ENCODE measurements at regions not wholly inside any gene's neighbourhood (a gene's known extent, or its start where the extent isn't known, plus 50 kb on each side); places are given as distances from the start of the nearest gene placed in this dataset.
A peak's percentile ranks its signal among the peaks of the same experiment; 100 is the strongest.
"Not testable (repeated sequence)": the region's sequence is repeated elsewhere in the genome, so short reads cannot be mapped to it uniquely, and the experiment has no call there.

DNA sequence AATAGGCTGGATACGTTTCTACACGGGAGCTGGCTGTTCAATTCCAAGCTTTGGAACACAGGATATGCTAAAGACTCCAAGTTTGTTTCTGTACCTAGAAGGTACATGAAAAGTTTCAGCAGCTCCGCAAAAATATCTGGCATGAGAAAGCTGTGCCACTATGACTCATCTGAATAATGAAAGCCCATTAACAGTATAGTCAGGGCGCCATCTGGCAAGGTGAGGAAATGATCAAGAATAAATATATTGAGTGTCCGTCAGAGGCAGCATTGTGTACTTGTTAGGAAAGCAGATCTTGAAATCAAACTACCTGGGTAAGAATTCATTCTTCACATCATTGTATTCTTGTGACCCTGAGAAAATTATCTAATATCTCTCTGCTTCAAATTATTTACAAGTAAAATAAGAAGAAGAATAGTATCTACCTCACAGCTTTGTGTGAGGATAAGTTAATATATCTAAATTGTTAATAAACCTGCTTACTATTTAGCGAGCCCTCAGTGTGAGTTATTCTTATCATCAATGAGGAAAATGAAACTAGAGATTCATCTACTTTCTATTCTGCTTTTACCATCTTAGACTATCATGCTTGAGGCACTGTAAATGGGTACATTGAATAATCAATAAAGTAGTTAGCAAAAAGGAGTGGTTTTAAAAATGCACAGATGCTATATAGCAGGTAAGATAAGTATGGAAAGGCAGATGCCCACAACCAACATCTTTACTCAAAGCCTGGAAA, 53.5 kb downstream of the FSCB start:
- DNase-seq, result peak; percentile 90

DNA sequence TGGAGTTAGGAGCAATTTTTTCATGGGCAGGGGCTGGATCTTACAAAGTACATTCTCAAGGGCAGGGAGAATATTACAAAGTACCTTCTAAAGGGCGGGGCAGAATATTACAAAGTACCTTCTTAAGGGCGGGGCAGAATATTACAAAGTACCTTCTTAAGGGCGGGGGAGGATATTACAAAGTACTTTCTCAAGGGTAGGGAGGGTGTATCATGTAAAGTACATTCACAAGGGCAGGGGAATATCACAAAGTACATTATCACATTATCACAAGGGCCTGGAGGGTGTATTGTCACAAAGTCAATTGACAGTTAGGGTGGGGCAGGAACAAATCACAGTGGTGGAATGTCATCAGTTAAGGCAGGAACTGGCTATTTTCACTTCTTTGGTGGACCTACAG, 56.9 kb downstream of the FSCB start:
- DNase-seq, result not testable (repeated sequence)

DNA sequence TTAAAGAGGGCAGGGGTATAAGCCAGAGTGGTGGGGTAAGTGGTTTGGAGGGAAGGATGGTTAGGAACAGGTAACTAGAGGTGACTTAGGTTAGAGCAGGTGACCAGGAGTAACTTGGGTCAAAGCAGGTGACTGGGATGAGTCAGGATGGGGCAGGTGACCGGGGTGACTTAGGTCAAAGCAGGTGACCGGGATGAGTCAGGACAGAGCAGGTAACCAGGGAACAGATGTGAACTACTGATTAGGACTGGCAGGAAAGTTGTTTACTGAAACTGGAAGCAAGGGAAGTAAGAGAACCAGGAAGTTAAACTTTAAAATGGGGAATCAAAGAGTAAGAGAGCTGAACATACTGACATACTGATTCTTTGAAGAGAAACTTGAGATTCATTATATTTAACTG, 57.4 kb downstream of the FSCB start:
- DNase-seq, result no peak

DNA sequence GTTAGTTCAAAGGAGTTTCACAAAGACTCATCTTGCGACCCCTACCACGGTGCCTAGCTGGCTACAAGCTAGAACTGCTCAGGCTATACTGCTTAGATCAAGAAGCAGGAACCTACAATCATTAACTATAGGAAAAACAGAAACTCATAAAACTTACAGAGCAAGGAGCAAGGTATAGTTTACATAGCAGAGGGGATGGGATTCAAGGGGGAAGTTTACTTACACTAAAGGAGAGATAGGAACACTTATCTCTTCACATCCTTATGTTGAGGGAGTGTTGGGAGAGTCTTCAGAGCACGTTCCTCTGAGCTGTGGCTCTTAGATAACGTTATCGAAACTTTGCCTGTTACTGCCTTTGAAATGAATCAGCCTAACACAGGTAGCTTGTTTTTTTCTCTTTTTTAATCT, 58.1 kb downstream of the FSCB start:
- no peak for DNase-seq

DNA sequence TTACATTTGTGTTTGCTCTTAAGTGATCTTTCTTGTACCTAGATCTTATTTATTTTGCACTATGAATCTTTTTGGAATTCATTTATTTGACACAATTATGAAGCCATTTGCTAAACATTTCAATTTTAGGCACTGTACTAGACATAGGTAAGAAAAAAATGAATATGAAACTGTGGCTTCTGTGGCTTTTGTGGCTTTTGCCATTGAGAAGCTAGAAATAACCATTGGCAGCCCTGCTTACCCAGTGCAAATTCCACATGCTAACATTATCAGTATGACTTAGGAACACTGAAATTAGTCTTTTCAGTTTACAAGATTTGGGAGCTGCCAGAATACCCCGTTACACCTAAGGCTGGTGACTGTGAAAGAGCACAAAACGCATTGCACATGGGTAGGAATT, 60.1 kb downstream of the FSCB start:
- no peak for DNase-seq

DNA sequence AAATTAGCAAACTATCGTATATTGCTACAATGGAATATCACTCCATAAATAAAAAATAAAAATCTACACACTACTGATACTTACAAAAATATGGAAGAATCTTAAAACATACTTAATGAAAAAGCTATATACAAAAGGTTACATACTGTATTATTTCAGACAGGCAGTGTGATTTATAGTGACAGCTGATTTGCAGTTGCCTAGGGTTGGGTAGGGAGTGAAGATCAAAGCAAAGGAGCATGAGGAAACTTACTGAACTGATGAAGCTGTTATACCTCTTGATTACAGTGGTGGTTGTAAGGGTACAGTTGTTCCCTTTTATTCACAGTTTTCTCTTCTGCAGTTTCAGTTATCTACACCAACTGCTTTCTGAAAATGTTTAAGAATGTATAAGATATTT, 62.6 kb downstream of the FSCB start:
- no peak for DNase-seq

DNA sequence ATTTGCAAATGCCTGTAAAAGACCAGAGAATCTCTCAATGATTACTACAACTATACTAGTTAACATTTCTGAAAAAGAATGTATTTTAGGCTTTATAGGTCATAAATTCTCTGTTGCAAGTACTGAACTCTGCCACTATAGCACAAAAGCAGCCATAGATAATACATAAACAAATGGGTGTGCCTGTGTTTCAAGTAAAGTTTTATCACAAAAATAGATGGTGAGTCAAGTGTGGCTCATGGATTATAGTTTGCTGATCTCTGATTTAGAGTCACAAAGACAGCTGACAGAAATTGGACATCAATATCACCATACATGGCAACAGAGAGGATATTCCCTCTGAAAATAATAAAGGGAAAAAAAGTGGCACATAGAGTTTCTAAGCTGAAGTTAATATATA, 68.1 kb downstream of the FSCB start:
- no peak for DNase-seq

DNA sequence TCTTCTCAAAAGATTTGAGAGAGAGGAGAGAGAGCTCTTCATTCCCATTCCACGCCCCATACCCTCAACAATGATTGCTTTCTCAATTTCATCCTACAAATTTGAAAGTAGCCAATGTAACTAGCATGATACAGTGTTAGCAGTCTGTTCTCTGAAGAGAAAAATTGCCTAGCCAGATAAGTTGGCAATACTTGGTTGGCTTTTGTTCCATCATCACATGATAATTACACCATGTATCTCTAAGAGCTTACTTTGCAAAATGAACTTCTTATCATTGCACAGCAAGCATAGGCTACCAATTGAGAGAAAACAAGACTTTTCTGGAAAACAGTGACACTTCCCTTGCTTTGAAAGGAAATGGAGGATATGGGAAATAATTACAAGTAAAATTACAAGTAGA, 68.9 kb downstream of the FSCB start:
- no peak for DNase-seq

DNA sequence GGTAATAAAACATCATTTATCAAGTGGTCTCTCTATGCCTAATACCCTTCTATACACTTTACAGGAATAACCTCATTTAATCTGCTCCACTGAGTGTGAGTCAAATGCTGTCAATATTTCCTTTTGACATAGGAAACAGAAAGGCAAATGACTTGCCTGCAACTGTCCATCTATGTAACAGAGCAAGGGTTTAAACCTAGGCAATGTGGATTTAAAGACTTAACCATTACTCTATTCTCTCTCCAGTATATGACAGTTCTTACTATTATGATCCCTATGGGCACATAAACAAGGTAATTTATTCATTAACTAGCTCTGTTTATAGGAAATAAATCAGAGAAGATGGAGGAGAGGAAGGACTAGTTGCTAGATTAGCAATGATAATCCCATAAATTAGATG, 70.6 kb downstream of the FSCB start:
- DNase-seq, result no peak

DNA sequence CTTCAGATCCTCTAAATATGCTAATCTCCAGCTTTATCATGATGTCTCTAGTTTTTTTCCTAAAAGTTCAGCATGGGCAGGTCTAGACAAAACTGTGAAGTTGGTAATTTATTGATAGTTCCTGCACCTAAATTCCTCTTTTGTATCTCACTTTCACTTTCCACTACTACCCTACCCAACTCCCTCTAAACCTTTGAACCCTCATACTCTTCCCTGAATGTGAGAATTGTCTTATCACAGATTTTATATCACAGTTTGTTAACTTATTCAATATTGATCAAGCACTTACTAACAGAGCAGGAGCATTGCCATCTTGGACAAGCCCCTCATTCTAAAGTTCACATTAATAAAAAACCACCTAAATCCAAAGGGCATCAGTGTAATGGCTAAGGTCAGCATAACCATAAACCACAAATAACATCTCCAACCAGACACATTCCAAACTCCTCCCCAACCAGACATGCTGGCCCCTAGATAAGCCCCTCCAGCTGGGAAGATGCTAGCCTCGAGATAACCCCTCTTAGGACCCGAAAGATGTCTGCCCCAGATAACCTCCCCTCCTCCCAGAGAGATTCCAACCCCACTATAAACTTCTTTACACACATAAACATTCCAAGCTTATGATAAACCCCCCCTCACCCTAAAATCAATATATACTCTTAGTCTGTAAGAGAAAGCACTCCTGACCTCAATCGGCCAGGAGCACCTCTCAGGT, 78.7 kb downstream of the FSCB start:
- no peak for DNase-seq

DNA sequence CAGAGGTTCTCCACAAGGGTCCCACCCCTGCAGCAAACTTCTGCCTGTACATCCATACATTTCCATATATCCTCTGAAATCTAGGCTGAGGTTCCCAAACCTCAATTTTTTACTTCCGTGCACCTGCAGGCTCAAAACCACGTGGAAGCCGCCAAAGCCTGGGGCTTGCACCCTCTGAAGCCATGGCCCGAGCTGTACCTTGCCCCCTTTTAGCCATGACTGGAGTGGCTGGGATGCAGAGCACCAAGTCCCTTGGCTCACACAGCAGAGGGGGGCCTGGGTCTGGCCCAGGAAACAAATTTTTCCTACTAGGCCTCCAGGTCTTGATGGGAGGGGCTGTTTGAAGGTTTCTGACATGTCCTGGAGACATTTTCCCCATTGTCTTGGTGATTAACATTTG, 84.4 kb downstream of the FSCB start:
- DNase-seq, result no peak

DNA sequence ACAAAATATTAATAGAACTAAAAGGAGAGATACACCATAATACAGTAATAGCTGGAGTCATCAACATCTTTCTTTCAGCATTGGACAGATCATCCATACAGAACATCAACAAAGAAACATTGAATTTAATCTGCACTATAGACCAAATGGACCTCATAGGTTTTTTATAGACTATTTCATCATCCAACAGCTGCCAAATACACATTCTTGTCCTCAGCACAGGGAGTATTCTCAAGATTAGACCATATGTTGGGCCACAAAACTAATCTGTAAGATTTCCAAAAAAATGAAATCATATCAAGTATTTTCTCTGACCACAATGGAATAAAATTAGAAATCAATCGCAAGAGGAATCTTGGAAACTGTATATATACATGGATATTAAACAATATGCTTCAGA, 86.9 kb downstream of the FSCB start:
- DNase-seq, result no peak

DNA sequence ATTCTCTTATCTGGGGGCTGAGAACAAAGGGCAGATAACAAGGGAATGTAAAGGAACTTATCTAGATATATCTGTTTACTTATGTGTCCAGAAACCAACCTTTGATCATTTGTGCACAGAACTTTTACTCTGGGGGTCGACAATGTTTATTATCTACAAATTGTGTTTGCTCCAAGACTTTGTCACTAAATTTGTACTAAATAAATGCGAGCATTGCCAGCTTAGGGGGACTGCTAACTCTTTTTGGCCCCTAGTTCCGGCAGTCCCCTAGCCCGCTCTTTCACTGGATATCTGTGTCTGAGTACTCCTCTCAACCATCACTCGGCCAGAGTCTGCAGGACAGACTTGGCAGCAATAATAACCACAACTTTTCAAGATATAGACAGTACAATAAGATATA, 88.2 kb downstream of the FSCB start:
- no peak for DNase-seq

DNA sequence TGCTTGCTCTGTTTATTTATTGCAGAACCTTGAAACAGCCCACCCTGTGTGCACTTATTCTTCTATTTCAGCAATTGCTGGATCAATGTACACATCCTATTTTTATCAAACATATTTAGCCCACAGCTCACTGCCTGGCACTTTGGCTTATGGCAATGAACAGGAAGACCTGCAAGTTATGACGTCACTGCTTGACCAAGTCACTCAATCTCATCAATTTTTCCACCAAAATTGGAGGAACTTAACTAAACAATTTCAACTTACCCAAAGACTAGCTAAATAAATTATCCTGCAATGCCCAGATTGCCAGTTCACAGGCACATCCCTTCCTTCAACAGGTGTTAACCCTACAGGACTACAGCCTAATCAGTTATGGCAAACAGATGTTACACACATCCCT, 89.3 kb downstream of the FSCB start:
- no peak for DNase-seq

DNA sequence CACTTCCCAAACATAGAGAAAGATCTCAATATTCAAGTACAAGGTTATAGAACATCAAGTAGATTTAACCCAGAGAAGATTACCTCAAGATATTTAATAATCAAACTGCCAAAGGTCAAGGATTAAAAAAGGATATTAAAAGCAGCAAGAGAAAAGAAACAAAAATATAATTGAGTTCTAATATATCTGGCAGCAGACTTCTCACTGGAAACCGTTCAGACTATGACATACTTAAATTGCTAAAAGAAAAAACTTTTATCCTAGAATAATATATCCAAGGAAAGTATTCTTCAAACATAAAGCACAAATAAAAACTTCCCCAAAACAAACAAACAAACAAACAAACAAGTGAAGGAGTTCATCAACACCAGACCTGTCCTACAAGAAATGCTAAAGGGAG, 92.4 kb downstream of the FSCB start:
- DNase-seq, result no peak

DNA sequence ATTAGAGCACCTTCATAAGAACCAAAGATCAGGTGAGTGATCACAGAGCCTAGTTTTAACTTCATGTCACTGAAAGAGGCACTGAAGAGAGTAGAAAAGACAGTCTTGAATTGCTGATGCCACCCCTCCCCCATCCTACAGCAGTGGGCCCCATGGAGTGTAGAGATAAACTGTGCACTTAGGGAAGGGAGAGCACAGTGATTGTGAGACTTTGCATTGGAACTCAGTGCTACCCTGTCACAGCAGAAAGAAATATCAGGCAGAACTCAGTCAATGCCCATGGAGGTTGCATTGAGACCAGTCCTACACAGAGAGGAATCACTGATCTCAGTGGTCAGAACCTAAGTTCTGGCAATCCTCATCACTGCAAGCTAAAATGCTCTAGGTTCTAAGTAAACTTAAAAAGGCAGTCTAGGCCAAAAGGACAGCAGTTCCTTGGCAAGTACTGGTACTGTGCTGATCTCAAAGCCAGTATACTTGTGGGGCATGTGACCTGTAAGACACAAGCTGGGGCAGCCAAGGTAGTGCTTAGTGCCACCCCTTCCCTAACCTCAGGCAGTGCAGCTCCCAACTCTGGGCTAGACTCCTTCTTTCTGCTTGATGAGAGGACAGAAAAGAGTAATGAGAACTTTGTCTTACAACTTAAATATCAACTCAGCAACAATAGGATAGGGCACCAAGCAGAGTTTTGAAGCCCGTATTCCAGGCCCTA, 94.1 kb downstream of the FSCB start:
- no peak for DNase-seq

DNA sequence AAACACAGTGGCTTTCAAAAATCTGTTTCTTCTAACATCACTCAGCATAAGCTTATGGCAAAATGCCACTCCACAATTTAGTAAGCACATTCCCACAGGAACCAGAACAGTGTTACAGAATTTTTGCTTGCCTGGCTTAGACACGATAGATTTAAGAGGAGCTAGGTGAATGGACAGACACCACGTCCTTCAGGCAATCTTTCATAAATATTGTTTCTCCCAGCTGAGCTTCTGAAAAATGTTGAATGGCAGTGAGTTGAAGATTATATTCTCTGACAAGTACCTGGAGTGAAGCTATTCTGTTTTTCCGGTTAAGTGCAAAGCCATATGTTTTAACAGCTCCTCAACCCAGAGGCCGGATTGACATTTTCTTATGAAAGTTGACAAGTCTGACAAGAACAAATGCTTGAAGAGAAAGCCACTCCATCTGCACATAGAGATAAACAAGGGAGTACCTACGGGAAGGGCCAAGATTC, 102.0 kb downstream of the FSCB start:
- no peak for DNase-seq

DNA sequence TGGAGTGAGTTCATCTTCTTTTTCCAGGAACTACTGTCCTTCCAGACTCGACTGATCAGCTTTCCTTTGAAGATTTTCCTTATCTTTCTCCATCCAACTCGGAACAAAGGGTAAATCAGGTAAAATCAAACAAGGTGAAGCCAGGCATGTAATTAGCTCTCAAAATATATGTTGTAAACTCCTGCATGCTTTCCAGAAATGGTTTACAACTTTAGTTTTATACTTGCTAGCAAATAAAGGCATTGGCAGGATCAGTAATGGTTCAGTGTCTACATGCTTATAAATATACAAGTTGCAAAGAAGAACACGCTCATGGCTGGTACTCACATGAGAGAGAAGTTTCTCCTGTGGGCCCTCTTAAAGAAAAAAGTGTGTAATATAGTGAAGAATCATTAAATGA, 102.5 kb downstream of the FSCB start:
- DNase-seq, result no peak

DNA sequence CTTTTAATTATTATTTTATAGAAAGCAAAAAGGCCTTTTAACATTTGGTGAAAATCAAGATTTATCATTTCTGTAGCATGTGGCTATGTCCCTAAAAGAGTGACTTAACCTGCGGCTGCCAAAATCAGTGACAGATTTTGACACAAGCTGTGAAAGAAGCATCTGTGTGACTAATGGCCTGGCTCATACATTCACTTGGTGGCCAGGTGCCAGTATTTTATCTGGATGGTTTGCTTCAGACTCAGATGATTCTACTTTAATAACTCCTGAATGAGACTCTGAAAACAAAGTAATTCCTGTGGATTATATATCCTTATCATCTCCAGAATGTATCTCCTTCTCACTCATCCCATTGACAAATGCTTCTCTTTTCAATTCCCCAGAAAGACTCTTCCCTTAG, 103.0 kb downstream of the FSCB start:
- DNase-seq, result no peak

DNA sequence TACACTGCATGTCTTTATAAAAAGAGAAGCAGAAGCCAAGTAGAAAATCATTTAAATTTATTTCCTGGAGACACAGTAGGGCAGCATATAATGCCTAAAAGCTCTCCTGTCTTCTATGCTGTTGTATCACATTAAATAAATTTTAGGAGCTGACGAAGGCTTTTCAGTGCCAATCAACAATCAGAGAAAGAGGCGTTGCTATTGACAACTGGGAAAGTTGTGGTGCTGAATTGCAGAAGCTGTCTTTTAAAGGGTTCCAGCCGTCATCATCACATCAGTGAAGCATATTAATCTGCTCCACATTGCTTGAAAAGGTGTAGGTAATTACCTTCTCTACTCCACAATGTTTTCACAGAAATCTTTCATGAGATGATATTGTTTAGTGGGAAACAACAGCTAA, 103.9 kb downstream of the FSCB start:
- no peak for DNase-seq

DNA sequence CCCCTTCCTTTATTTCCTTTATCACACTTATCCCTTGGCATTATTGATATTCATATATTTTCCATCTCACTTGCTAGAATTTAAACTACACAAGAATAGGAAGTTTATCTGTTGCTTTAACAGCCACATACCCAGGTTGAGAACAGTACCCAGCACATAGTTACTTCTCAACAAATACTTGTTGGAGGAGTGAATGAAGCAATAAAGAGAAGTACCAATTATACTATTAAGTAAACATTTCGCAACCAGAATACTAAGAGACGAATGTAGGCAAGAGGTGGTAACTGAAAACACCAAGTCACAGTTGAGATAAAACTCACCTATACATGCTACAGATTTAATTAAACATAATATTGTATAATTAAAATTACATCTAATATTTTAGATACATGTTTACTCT, 110.9 kb downstream of the FSCB start:
- peak; percentile 22 for DNase-seq

DNA sequence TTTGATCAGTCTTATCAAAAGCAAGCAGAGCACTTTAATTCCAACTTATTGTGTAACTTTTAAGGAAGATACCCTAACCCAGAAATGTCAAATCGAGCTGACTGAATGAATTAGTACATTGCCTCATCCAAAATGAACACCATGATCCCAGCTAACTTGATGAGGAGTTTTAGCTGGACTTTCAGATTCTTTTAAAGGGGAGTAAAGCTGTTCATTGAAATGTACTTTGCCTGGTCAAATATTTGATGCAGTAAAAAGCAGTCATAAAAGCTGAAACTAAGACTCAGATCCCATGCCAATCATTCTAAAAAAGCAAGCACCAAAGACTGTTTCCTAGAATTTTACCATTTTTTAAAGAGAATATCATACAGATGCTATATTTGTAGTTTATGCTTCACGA, 114.1 kb downstream of the FSCB start:
- no peak for DNase-seq

DNA sequence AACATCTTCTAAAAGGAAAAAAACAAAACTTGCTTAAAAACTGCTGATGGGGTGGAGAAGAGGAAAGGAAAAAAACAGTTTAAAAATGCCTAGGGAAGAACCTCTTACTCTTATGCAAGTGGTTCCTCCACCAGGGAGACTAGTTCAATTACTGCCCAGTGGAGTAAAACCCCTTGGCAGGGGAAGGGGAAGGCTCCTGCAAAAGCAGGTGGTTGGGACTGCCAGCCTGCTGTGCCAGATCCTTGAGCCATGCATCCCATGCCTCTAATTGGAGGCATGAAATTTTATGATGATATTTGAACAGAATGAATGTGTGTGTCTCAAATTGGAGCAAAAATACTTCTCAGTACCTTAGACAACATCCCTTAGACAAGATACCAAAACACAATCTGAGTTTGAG, 118.8 kb downstream of the FSCB start:
- no peak for DNase-seq

DNA sequence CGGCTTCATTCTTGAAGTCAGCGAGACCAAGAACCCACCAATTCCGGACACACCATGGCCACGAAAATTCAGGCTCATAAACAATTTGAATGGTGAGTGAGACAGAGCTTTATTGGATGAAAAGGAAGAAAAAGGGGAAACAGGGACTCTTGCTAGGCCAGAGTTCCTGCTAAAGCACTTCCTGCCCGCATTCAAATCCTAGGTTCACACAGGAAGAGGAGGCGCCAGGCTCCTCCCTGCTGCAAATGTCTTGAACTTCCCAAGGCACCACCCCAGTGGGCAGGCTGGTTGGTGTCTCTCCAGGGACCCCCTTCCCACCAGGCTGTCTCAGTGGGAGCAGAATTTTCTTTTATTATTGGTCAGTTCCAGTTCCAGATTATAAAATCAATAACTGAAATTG, 121.2 kb downstream of the FSCB start:
- no peak for DNase-seq

Measured in NCI-H510A treated with DMSO at 0.1 percent for 48 hours (cell line).